ENCODE measurements at regions not wholly inside any gene's neighbourhood (a gene's known extent, or its start where the extent isn't known, plus 50 kb on each side); places are given as distances from the start of the nearest gene placed in this dataset.

GRCh38 chr1:185656663-185657062, 77.5 kb upstream of the HMCN1 start:
- no peak overlapping the region for H2BK20ac ChIP-seq (ENCODE audit: low read depth, low read length)
- no peaks in the 10 kb centered on the region for H3K9me3 ChIP-seq (ENCODE audit: control insufficient read depth, insufficient read depth, low read length)
- no peak overlapping the region for H3K9ac ChIP-seq (ENCODE audit: low read depth, low read length)
- H3K9me1 ChIP-seq (ENCODE audit: insufficient read depth, low read length) = peaks cover 5% of the 10 kb centered on the region; the same call in 1 of the 2 replicates
- ChIA-PET CTCF (interaction anchor here (0.6 kb wide), 1 partner anchor 15 kb away, joined by 3 read pairs; no protein-coding TSS in a partner anchor), POLR2A (ENCODE audit: unreplicated experiment) (interaction anchor here (0.7 kb wide), 1 partner anchor 9 kb away, joined by 4 read pairs; no protein-coding TSS in a partner anchor)
- TF ChIP-seq RAD21 (IDR thresholded peaks at IDR 0.05; ENCODE audit: low read length) (no peak), CTCF (conservative IDR thresholded peaks at IDR 0.05; ENCODE audit: low read depth, low read length) (no peak)
- H4K5ac ChIP-seq (ENCODE audit: low read depth, low read length) = no peak overlapping the region
- no peak overlapping the region for H4K91ac ChIP-seq (ENCODE audit: insufficient read depth, low read depth, low read length)
- H2BK5ac ChIP-seq (ENCODE audit: low read depth, low read length, poor library complexity, severe bottlenecking) = no peak overlapping the region
- no peak overlapping the region for H4K8ac ChIP-seq (ENCODE audit: low read depth in 2 of 2, low read length in 2 of 2)
- H3K4me1 ChIP-seq (ENCODE audit: control insufficient read depth, insufficient read depth, low read length) = no peaks in the 10 kb centered on the region
- intact Hi-C loops (cut with micrococcal nuclease) = no loop called here
- no peak overlapping the region for H2BK120ac ChIP-seq (ENCODE audit: low read depth, low read length)
- H2BK15ac ChIP-seq (ENCODE audit: low read depth, low read length) = no peak overlapping the region
- in situ Hi-C loops (cut with MboI; ENCODE audit: low sequenced_read_pairs) = no loop called here
- no peak overlapping the region for H3K27ac ChIP-seq (ENCODE audit: insufficient read depth, low read length)
- no peak overlapping the region for H2AK5ac ChIP-seq (ENCODE audit: low read depth, low read length)
- ATAC-seq (ENCODE audit: low read depth) (no peak), DNase-seq (no peak)
- H2AK9ac ChIP-seq (replicated peaks; ENCODE audit: low read depth, low read length, poor library complexity) = no peak overlapping the region
- H3K4ac ChIP-seq (ENCODE audit: low read depth, low read length) = no peak overlapping the region
- no peak overlapping the region for H2AFZ ChIP-seq (replicated peaks; ENCODE audit: low read length, poor library complexity)
- H3K23ac ChIP-seq (ENCODE audit: low read depth, low read length) = no peak overlapping the region
- BruUV-seq (replicated peaks) = no TSS peak
- no peaks in the 10 kb centered on the region for H3K27me3 ChIP-seq (ENCODE audit: control insufficient read depth, insufficient read depth, low read length)
- WGBS, 2 experiments (ENCODE audit: extremely low coverage in 2 of 2, insufficient read length in 1 of 2) = 82% methylated on average over 2 of the region's 3 CpGs; no CpG with 5 or more reads in 1 of the 2 experiments
- H3K36me3 ChIP-seq (ENCODE audit: control insufficient read depth, insufficient read depth, low read length) = no peaks in the 10 kb centered on the region
- H3K14ac ChIP-seq (replicated peaks; ENCODE audit: low read depth, low read length) = no peak overlapping the region
- dilution Hi-C loops (cut with HindIII; ENCODE audit: low sequenced_read_pairs, unreplicated experiment) = no loop called here
- no peak overlapping the region for H3K56ac ChIP-seq (ENCODE audit: extremely low read depth, insufficient read depth, low read length)
- H3K18ac ChIP-seq (ENCODE audit: low read depth, low read length) = no peak overlapping the region
- no peaks in the 10 kb centered on the region for H4K20me1 ChIP-seq (ENCODE audit: insufficient read depth, low read length)
- H3K4me3 ChIP-seq (ENCODE audit: insufficient read depth, low read depth, low read length) = no peak overlapping the region
- no peak overlapping the region for H3K4me2 ChIP-seq (ENCODE audit: low read depth, low read length)
- H3K79me1 ChIP-seq (ENCODE audit: low read depth in 1 of 2, low read length in 2 of 2) = no peaks in the 10 kb centered on the region

Measured in IMR-90 (cell line).